ENCODE measurements at regions not wholly inside any gene's neighbourhood (a gene's known extent, or its start where the extent isn't known, plus 50 kb on each side); places are given as distances from the start of the nearest gene placed in this dataset.

DNA sequence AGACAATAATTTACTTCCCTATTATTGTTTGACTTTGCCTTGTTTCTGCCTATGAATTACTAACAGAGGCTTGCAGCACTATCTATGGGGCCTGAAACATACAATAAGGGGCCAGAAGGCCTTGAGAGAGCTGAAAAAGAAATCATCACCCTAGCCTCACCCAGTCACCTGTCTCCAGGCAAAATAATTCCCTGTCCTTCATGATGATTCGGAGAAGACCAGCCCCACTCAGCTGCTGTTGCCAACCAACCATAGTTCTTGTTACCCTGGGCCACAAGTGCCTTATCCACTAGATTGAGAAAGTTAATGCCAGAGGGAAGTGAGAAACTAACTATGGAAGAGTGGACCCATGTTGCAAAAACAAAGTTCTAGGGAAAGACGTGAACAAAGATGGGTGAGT, 97.1 kb downstream of the ARF6 start:
- TF ChIP-seq, protein P1, sequence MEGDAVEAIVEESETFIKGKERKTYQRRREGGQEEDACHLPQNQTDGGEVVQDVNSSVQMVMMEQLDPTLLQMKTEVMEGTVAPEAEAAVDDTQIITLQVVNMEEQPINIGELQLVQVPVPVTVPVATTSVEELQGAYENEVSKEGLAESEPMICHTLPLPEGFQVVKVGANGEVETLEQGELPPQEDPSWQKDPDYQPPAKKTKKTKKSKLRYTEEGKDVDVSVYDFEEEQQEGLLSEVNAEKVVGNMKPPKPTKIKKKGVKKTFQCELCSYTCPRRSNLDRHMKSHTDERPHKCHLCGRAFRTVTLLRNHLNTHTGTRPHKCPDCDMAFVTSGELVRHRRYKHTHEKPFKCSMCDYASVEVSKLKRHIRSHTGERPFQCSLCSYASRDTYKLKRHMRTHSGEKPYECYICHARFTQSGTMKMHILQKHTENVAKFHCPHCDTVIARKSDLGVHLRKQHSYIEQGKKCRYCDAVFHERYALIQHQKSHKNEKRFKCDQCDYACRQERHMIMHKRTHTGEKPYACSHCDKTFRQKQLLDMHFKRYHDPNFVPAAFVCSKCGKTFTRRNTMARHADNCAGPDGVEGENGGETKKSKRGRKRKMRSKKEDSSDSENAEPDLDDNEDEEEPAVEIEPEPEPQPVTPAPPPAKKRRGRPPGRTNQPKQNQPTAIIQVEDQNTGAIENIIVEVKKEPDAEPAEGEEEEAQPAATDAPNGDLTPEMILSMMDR (IDR thresholded peaks at IDR 0.05), result no peak
- no peak for TF ChIP-seq EZH2phosphoT487 (IDR thresholded peaks at IDR 0.05)
